Adrenal gland (tissue), 5 donors: ENCODE measurements at regions not wholly inside any gene's neighbourhood (a gene's known extent, or its start where the extent isn't known, plus 50 kb on each side); places are given as distances from the start of the nearest gene placed in this dataset.

ENCODE experiments used
- CTCF ChIP-seq, 6 experiments: fragments of 450-650 bp in 4 of 6; fragments of 200-600 bp in 2 of 6; sonication (generic) in 1 of 6; IDR thresholded peaks; 1 replicate in 5 of 6; 2 replicates in 1 of 6; pipeline versions ENCODE4 v1.5.1 to v1.8.0; 2016 to 2021; ENCODE audit warnings: antibody characterized with exemption in 6 of 6, mild to moderate bottlenecking in 2 of 6, moderate library complexity in 1 of 6
- POLR2A ChIP-seq, 2 donors: fragments of 450-650 bp; IDR thresholded peaks; one replicate each; pipeline ENCODE4 v1.6.1; 2017; ENCODE audit warnings: antibody characterized with exemption in 2 of 2, mild to moderate bottlenecking in 2 of 2, moderate library complexity in 1 of 2
- donor health status: DM: no; HTN: no; CAD: no.

- TF ChIP-seq CTCF (IDR thresholded peaks at IDR 0.05) (no peak), POLR2A (IDR thresholded peaks at IDR 0.05) (no peak)
Measured at GRCh38 chr3:35336601-35337000, 302.7 kb upstream of the ARPP21 start.
